HCT116 (cell line): ENCODE measurements at regions not wholly inside any gene's neighbourhood (a gene's known extent, or its start where the extent isn't known, plus 50 kb on each side); places are given as distances from the start of the nearest gene placed in this dataset.

ENCODE experiments used
- FOSL1 ChIP-seq: IDR thresholded peaks from 2 replicates; pipeline ENCODE4 v1.6.1; 2012; ENCODE audit warnings: low read depth
- POLR2A ChIP-seq: IDR thresholded peaks from 2 replicates; pipeline ENCODE4 v1.7.0; 2011; ENCODE audit warnings: borderline replicate concordance; ENCODE audit not compliant: insufficient read depth, insufficient read length; ENCODE audit errors: extremely low read depth
- POLR2AphosphoS5 ChIP-seq: IDR thresholded peaks from 2 replicates; pipeline ENCODE4 v1.6.1; 2011; ENCODE audit warnings: mild to moderate bottlenecking, low read depth, low read length, moderate library complexity
- ZFX ChIP-seq: fragments of 450-650 bp; IDR thresholded peaks from 2 replicates; pipeline ENCODE4 v1.6.1; 2017
- TF ChIP-seq, protein P1 (sequence below), 3 experiments: fragments of 200-600 bp in 1 of 3; sonication (generic) in 1 of 3; IDR thresholded peaks in 2 of 3; conservative IDR thresholded peaks in 1 of 3; 2 replicates each; pipeline ENCODE4 v1.5.1; 2012 to 2017; ENCODE audit warnings: low read depth in 2 of 3, low read length in 2 of 3, antibody characterized with exemption in 1 of 3, borderline replicate concordance in 1 of 3, control low read depth in 1 of 3, mild to moderate bottlenecking in 1 of 3, mixed read lengths in 1 of 3, mixed run types in 1 of 3, moderate library complexity in 1 of 3; ENCODE audit not compliant: insufficient read depth in 1 of 3

DNA sequence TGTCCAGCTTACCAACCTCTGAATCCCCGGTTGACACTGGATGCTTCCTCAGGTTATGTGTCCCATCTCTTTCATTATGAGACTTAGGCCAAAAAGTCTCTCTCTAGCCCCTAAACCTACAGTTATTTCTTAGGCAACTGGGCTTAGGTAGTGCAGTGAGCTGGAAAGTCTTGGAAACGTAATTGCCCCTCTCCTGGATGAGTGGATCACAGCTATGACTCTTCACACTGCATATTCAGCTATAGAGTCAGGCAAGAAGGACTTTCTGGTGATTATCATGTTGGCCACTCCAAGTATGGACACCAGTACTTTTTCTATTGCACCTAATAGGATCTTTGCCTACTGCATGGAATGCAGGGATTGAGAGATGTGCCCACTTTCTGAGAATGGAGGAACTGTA lies 458.3 kb upstream of the CELF4 start:
- TF ChIP-seq POLR2A, result no peak
- TF ChIP-seq ZFX, result no peak
- TF ChIP-seq POLR2AphosphoS5, result no peak
- no peak for TF ChIP-seq FOSL1
- TF ChIP-seq, protein P1, sequence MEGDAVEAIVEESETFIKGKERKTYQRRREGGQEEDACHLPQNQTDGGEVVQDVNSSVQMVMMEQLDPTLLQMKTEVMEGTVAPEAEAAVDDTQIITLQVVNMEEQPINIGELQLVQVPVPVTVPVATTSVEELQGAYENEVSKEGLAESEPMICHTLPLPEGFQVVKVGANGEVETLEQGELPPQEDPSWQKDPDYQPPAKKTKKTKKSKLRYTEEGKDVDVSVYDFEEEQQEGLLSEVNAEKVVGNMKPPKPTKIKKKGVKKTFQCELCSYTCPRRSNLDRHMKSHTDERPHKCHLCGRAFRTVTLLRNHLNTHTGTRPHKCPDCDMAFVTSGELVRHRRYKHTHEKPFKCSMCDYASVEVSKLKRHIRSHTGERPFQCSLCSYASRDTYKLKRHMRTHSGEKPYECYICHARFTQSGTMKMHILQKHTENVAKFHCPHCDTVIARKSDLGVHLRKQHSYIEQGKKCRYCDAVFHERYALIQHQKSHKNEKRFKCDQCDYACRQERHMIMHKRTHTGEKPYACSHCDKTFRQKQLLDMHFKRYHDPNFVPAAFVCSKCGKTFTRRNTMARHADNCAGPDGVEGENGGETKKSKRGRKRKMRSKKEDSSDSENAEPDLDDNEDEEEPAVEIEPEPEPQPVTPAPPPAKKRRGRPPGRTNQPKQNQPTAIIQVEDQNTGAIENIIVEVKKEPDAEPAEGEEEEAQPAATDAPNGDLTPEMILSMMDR (IDR thresholded peaks at IDR 0.05 in 2 of 3, conservative IDR thresholded peaks at IDR 0.05 in 1 of 3; ENCODE audit: borderline replicate concordance in 1 of 3, insufficient read depth in 1 of 3, low read depth in 2 of 3, low read length in 2 of 3), result no peak
